D721Med (cell line): ENCODE measurements at regions not wholly inside any gene's neighbourhood (a gene's known extent, or its start where the extent isn't known, plus 50 kb on each side); places are given as distances from the start of the nearest gene placed in this dataset.

Source experiments
- DNase-seq: peaks from one replicate; pipeline ENCODE4 v3.0.0; 2011; ENCODE audit warnings: low spot score; ENCODE audit not compliant: insufficient read length
- FAIRE-seq: peaks from 2 replicates; lab custom pipeline; 2011; peaks lifted over from hg19 to GRCh38; lab: Jason Lieb, UNC
- TF ChIP-seq, protein P1 (sequence below): IDR thresholded peaks from 2 replicates; pipeline ENCODE4 v1.5.1; 2012; ENCODE audit warnings: mild to moderate bottlenecking, control low read depth; ENCODE audit not compliant: insufficient read depth; ENCODE audit errors: missing control alignments

DNA sequence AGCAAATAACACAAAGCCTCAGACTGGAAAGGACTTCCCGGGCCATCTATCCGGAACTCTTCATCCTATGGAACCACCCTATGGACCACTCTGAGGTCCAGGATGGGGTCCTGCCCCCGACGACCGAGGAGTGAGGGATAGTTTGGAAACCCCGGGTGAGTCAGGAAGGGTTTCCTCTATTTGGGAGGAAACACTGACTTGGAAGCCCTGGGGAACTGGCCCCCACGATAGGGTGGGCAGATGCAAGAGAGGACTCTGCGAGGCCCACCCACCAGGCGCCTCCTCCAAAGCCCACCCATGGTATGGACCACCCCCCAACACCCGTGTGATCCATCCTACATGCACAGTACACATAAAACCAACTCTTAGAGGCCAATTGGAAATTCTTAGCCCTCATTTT is 69.4 kb downstream of the CPN2 start:
- no peak for DNase-seq
- TF ChIP-seq, protein P1, sequence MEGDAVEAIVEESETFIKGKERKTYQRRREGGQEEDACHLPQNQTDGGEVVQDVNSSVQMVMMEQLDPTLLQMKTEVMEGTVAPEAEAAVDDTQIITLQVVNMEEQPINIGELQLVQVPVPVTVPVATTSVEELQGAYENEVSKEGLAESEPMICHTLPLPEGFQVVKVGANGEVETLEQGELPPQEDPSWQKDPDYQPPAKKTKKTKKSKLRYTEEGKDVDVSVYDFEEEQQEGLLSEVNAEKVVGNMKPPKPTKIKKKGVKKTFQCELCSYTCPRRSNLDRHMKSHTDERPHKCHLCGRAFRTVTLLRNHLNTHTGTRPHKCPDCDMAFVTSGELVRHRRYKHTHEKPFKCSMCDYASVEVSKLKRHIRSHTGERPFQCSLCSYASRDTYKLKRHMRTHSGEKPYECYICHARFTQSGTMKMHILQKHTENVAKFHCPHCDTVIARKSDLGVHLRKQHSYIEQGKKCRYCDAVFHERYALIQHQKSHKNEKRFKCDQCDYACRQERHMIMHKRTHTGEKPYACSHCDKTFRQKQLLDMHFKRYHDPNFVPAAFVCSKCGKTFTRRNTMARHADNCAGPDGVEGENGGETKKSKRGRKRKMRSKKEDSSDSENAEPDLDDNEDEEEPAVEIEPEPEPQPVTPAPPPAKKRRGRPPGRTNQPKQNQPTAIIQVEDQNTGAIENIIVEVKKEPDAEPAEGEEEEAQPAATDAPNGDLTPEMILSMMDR: no peak
- FAIRE-seq: no peak

DNA sequence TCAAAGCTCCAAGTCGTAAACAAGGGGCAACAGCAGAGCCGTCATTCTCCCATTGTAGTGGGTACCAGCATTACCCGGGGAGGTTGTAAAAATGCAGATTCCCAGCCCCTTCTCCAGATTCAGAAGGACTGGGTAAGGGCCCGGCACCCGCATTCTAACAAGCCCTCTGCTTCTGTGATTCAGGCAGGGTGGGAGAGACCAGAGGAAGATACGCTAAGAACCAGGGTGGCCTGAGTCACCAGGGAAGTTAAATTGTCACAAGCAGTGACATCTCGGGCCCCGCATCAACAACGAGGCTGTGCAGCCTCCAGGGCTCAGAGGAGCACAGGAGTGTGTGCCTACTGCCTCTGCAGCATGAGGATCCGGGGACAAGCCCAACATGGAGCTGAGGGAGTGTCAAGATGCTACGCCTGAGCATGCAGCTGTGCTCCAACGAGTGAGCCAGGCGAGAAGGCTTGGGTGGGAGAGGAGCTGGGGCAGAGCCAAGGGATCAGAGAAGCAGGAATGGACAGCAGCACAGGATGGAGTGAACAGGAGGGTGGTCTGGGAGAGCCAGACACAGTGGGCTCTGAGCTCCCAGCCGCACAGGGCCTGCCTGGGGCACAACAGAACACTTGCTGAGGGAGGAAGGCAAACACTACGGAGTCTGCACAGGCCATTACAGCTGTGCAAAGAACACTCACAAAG is 68.5 kb downstream of the CPN2 start:
- no peak for DNase-seq
- TF ChIP-seq, protein P1: no peak
- FAIRE-seq: no peak

DNA sequence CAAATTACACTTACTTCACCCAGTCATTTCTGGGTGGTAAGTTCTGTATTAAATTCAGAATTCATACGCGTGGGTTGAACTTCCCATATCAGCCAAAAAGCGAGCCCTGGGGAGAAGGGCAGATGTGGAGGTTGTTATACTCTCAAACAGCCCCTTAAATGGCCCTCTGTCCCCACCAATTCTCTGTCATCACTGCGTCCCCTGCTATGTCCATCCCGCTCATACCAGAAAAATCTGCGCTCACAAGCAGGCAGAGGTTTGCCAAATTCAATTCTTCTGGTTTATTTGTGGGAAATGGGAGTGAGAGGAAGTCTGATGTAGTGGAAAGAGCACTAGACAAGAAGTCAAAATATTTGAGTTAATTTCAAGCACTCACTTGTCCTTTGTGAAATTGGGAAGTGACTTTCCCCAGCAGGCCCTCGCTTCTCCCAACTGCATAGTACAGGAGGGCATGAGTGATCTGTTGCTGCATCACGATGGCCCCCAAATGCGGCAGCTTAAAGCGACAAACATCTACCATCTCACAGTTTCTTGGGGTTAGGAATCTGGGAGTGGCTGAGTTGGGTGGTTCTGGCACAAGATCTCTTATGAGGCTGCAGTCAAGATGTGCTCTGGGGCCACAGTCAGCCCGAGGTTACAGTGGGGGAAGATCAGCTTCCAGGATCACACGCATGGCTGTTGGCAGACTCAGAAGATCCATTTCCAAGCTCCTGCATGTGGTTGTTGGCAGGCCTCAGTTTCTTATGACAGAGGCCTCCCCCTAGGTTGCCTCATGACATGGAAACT is 67.7 kb downstream of the CPN2 start:
- TF ChIP-seq, protein P1: no peak
- FAIRE-seq (no peak), DNase-seq (no peak)

DNA sequence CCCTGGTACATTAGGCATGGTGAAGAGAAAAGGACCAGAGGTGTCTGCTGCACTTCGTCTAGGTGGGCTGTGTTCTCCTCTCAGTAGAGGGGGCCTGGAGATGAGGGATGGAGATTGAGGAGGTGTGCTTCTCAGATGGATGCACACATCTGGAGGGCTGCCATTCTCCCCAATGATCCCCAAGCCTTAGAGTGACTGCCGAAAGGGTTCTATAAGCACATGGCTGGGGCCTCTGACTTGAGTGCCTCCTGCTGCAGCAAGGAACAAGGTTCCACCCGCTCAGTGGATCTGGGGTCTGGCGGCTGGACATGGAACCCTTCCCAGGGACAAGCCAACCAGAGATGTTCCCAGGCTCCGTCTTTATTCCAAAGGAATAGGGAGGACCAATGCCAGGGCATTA is 66.8 kb downstream of the CPN2 start:
- DNase-seq (no peak), FAIRE-seq (no peak)
- TF ChIP-seq, protein P1: no peak

DNA sequence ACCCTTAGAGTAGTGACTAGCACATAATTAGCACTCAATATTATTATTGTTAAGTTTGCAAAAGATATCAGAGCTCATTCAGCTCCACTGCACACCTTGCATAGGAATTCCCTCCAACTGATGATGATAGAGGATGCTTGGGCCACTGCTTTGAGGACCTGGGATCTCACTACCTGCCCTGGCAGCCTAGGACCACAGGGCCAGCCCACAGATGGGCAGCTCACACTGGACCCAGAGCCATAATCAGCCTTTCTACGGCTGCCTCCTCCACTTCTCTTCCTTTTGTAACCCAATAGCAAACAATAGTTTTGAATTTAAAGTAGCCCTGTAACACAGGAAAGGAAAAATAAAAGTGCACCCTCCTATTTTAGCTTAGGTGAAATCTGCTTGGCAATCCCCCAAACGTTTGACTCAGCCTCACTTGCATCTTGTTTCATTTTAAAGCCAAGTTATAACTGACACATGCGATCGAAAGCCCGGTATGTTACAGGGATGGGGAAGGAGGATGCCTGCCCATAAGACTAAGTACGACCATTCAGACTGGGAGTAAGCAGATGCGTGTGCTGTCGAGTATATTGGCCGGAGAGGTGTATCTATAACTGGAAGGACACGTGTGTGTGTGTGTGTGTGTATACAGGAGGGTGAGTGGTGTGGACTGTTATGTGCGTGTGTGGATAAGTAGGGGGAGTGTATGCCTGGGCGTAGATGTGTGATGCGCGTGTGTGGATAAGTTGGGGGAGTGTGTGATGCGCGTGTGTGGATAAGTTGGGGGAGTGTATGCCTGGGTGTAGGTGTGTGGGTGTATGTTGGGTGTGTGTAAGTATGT is 65.9 kb downstream of the CPN2 start:
- TF ChIP-seq, protein P1: no peak
- DNase-seq (no peak), FAIRE-seq (no peak)

DNA sequence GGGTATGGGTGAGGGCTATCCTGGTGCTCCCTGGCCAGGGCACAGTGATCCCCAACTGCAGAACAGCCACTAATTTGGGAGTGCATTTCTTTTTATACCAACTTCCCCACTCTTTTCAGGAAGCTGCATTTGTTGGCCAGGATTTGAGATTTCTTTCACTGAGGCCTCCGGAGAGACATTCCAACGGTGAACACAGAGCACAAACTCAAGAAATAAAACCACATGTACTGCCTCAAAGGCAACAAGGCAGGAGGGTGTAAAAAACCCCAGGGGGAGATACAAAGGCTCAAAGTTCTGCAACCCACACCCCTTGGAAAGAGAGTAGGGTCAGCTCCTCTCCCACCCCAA is 65.3 kb downstream of the CPN2 start:
- TF ChIP-seq, protein P1: no peak
- DNase-seq (no peak), FAIRE-seq (no peak)
